Activated CD4-positive, alpha-beta T cell treated with anti-CD3 and anti-CD28 coated beads for 1 hour (primary cell): ENCODE measurements at regions not wholly inside any gene's neighbourhood (a gene's known extent, or its start where the extent isn't known, plus 50 kb on each side); places are given as distances from the start of the nearest gene placed in this dataset.
"Not testable (repeated sequence)": the region's sequence is repeated elsewhere in the genome, so short reads cannot be mapped to it uniquely, and the experiment has no call there.

Source experiments
- DNase-seq: peaks from one replicate; pipeline ENCODE4 v3.0.0-alpha.2; 2020

- DNase-seq, result no peak
These were observed 101.0 kb downstream of the GGTLC2 start for GRCh38 chr22:22745225-22746060.

GRCh38 chr22:22746061-22746962 lies 101.9 kb downstream of the GGTLC2 start:
- DNase-seq, result no peak

DNA sequence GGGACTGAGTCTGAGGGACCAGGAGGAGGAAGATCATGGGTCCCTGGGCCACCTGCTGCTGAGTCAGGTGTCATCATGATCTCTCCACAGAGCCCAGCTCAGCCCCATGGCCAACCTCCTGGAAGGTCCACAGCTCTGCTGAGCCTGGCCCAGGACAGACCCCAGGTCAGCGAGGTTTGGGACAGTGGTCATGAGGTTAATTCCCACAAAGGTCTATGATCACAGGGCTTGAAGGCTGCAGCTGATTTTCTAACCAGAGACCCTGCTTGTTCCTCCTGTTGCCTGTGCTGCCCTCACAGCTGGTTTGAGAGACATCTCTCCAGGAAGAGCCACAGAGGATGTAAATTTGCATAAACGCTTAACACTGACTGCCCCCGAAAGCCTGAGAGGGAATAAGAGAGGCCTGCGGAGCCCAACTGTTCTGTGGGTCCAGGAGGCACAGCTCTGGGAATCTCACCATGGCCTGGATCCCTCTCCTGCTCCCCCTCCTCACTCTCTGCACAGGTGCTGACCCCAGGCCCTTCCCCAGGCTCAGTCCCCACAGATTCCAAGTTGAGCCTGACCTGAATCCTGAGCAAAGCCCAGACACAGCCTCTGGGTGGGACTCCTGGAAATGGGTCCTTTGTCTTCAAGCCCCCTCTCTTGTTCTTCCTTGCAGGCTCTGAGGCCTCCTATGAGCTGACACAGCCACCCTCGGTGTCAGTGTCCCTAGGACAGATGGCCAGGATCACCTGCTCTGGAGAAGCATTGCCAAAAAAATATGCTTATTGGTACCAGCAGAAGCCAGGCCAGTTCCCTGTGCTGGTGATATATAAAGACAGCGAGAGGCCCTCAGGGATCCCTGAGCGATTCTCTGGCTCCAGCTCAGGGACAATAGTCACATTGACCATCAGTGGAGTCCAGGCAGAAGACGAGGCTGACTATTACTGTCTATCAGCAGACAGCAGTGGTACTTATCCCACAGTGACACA lies 102.8 kb downstream of the GGTLC2 start:
- DNase-seq, result no peak

DNA sequence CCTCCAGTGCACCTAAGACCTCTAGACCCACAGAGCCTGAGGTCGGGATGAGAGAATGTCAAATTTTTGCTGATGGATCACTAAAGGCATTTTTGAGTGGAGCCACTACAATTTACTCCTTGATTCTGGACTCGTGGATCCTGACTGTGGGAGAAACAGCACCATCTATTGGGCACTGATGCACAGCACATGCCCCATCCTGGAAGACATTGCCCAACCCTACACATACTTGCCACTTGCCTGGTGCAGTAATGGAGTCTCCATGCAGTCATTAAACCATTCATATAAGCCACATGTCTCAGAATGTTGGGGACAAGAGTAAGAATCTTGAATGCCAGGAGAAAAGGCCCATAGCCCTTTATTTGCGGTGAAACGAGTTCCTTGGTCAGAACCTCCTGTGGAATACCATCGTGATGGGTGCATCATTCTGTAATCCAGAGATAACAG lies 103.9 kb downstream of the GGTLC2 start:
- no peak for DNase-seq

DNA sequence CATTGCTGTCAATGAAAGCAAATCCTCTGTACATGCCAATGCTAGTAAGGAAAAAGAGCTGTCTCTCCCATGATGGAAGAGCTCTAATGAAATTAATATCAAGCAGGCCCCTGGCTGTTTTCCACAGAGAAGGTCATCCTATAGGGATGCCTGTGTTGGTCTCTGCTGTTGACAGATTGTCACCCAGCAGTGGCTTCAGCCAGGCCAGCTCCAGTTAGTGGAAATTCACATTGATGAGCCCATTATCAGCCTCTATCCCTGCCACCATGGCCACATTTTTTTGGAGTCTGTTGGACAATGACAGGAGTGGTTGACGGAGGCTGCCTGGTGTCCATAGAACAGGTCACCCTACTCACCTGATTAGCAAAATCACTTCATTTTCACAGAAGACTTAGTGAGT lies 104.3 kb downstream of the GGTLC2 start:
- no peak for DNase-seq

DNA sequence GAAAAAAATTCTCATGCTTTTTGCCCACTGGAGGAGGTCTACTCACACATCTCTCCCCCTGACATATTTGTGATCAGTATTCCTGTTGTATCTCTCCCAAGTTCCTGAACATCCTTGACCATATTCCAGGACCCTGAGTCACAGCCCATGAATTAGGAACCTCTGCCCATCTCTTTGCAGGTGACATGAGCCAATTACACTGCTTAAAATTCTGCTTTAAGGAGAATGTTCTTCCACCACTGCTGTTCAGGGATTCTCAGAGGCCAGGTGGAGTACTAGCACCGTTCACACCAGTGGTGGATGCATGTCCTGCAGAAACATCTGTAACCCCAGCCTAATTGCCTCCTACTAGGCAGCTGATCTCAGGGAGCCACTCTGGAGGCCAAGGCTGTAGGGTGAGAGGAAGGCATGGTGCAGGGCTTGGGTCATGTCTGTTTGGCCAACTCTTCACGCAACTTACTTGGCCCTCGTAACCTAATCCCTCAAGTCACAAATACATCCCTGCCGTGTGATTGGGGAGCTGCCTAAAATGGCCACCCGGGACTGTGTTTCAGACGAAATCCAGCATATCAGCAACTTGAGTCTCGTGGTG lies 104.8 kb downstream of the GGTLC2 start:
- no peak for DNase-seq

- DNase-seq, result no peak
These were observed 106.1 kb downstream of the GGTLC2 start for GRCh38 chr22:22750335-22751042.

GRCh38 chr22:22751043-22751603 lies 106.7 kb downstream of the GGTLC2 start:
- DNase-seq, result no peak

DNA sequence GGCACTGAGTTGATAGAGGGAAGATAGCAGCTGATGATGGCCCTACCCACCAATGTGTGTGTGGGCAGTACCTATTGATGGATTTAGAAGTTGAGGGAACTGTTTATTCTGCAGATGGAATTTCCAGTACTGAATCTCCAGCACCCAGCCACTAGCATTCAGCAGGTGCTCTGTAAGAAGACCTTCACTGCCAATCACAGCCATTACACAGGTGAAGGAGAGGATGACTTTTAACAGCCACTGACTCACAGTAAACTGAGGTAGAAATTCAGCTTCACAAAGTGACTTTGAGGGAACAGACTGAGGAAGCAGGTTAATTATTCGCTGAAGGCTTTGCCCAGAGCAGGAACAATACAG lies 107.8 kb downstream of the GGTLC2 start:
- DNase-seq, result no peak

- DNase-seq, result no peak
These were observed 108.4 kb downstream of the GGTLC2 start for GRCh38 chr22:22752556-22753477.

- DNase-seq, result peak; percentile 65
These were observed 109.3 kb downstream of the GGTLC2 start for GRCh38 chr22:22753526-22754267.

- DNase-seq, result no peak
These were observed 109.8 kb downstream of the GGTLC2 start for GRCh38 chr22:22754268-22754657.

GRCh38 chr22:22754961-22755777 lies 110.8 kb downstream of the GGTLC2 start:
- DNase-seq, result no peak

GRCh38 chr22:22755778-22756100 lies 111.3 kb downstream of the GGTLC2 start:
- DNase-seq, result no peak

- DNase-seq, result no peak
These were observed 111.7 kb downstream of the GGTLC2 start for GRCh38 chr22:22756109-22756508.

DNA sequence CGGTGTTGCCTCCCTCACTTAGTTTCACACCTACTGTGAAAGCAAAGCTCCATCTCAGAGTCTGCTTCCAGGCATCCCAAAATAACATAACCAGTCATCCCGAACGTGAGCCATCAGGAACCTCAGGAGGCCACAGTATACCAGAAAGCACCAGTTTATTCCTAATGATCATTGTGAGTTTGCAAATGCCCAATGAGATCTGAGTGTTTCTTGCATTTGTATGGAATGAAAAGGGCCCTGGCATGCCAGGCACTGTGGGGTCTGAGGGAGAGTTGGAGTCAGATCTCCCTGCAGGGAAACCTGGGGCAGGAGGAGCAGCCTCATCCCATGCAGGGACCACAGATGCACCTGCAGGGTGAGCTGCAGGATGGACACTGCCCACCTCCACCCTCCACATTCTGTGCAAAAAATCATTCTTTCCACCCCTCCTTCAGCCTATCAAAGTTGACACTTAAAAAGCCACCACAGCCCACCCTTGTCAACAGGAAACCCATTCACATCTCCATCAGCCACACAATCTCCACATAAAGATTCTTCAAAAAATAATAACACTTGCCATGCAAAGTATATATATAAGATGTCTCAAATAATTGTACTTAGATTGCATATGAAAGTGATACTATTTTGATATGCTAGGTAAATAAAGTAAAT lies 112.3 kb downstream of the GGTLC2 start:
- not testable (repeated sequence) for DNase-seq

GRCh38 chr22:22758101-22758807 lies 113.8 kb downstream of the GGTLC2 start:
- DNase-seq, result not testable (repeated sequence)
